ENCODE measurements at regions not wholly inside any gene's neighbourhood (a gene's known extent, or its start where the extent isn't known, plus 50 kb on each side); places are given as distances from the start of the nearest gene placed in this dataset.
"Not testable (repeated sequence)": the region's sequence is repeated elsewhere in the genome, so short reads cannot be mapped to it uniquely, and the experiment has no call there.

DNA sequence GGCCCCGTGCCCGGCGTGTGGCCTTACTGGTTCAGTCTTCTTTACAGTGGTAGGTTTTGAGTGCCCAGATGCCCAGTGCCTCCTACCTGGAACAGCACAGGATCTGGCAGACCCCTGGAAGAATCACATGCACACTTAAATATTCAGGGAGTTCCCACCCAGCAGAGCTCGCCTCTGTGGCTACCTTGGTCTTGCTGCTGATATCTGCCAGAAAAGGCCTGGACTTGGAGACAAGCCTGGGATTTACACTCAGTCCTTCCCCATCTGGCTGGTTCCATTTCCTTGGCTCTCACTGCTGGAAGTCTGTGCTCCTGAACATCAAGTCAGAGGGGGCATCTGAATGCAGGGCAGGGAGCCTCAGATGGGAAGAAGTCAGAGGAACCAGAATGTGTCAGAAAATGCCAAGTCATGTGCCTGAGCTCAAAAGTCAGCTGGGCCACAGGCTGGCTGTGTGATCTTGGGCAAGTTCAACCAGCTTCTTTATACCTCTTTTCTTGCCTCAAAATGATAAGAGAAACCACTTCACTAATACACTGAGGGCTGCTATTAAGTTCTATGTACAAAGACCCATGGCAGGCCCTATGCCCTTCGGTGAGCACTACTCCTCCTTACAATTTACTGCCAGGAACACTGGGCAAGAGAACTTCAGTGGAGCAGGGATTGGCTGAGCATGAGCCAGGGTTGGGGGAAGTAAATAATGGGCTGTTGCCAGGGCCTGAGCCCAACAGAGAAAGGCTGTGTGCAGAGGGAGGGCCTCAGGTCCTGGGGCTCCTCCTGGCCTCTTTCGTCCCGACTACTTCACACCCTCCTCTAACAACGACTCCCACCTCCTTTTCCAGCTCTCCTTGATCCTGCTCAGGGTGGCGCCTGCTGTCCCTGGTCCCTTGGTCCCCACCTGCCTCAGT, 135.9 kb downstream of the GPCPD1 start:
- TF ChIP-seq, protein P1, sequence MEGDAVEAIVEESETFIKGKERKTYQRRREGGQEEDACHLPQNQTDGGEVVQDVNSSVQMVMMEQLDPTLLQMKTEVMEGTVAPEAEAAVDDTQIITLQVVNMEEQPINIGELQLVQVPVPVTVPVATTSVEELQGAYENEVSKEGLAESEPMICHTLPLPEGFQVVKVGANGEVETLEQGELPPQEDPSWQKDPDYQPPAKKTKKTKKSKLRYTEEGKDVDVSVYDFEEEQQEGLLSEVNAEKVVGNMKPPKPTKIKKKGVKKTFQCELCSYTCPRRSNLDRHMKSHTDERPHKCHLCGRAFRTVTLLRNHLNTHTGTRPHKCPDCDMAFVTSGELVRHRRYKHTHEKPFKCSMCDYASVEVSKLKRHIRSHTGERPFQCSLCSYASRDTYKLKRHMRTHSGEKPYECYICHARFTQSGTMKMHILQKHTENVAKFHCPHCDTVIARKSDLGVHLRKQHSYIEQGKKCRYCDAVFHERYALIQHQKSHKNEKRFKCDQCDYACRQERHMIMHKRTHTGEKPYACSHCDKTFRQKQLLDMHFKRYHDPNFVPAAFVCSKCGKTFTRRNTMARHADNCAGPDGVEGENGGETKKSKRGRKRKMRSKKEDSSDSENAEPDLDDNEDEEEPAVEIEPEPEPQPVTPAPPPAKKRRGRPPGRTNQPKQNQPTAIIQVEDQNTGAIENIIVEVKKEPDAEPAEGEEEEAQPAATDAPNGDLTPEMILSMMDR (IDR thresholded peaks at IDR 0.05; ENCODE audit: unreplicated experiment), result no peak
- Mint-ChIP-seq H3K4me3 (ENCODE audit: low read depth) (no peak overlapping the region), H3K27ac (no peak overlapping the region), H3K36me3 (ENCODE audit: insufficient read depth) (no peaks in the 10 kb centered on the region), H3K4me1 (ENCODE audit: low read depth) (no peaks in the 10 kb centered on the region), H3K9me3 (ENCODE audit: low read depth) (no peaks in the 10 kb centered on the region), H3K27me3 (peaks cover 10% of the 10 kb centered on the region)
- no peak for DNase-seq (ENCODE audit: low spot score, unreplicated experiment)

DNA sequence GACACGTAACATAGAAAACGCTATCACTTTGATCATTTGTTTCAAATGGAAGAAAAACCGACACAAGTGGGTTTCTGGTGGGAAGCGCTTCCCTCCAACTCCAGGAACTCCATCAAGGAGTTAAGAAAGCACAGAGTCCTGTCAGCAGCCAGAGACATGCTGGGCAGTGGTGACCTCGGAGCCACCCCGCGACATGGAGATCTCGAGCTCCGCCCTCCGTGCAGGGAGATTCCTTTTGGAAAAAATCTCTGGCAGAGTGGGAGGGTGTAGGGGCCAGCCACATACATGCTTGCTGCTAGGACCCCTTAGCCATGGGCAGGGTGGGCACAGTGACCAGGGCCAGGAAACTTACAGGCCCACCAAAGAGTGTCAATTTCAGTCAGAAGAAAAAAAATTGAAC, 138.9 kb downstream of the GPCPD1 start:
- H3K4me3 Mint-ChIP-seq (ENCODE audit: low read depth); H3K36me3 Mint-ChIP-seq (ENCODE audit: insufficient read depth); H3K4me1 Mint-ChIP-seq (ENCODE audit: low read depth); H3K9me3 Mint-ChIP-seq (ENCODE audit: low read depth); DNase-seq (ENCODE audit: low spot score, unreplicated experiment); H3K27ac Mint-ChIP-seq; H3K27me3 Mint-ChIP-seq: not testable (repeated sequence)

DNA sequence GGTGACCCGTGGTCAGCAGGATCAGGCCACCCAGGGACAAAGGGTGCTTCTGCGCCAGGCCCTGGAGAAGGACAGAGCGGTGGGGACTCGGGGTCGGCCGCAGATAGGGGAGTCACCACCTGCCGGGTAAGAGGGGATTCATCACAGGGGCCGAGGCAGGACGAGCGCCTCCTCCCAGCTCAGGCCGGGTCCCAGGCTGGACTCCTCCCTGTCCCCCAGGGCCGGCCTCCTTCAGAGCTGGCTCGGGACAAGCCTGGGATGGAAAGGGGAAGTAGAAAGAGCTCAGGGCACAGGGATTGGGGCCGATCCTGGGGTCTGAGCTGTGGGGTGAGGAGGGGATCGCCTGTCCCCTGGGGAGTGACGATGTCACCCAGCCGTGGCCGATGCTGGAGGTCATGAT, 139.4 kb downstream of the GPCPD1 start:
- TF ChIP-seq, protein P1 (IDR thresholded peaks at IDR 0.05; ENCODE audit: unreplicated experiment), result no peak
- DNase-seq (ENCODE audit: low spot score, unreplicated experiment), result no peak
- H3K27ac Mint-ChIP-seq, result no peak overlapping the region
- peaks cover 7% of the 10 kb centered on the region for H3K27me3 Mint-ChIP-seq
- no peaks in the 10 kb centered on the region for H3K9me3 Mint-ChIP-seq (ENCODE audit: low read depth)
- no peaks in the 10 kb centered on the region for H3K4me1 Mint-ChIP-seq (ENCODE audit: low read depth)
- H3K36me3 Mint-ChIP-seq (ENCODE audit: insufficient read depth), result no peaks in the 10 kb centered on the region
- H3K4me3 Mint-ChIP-seq (ENCODE audit: low read depth), result no peak overlapping the region

DNA sequence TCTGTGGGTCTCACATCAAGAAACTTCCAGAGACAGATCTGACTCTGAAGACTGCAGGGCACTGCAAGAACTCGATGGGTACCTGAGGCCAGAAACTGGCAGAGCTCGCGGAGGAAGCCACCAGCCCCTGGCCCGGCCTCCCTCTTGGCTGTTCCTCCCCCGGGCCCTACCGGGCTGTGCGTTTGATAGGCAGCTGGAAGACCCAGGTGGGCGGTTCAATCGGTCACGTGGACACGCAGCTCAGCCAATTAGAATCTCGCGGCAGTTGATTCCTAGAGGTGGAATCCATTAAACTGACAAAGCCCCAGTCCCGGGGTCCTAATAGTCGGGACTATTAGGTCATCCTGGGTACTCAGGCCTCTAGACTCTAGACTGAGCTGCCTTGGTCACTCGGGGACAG, 139.9 kb downstream of the GPCPD1 start:
- peaks cover 7% of the 10 kb centered on the region for H3K27me3 Mint-ChIP-seq
- no peaks in the 10 kb centered on the region for H3K4me1 Mint-ChIP-seq (ENCODE audit: low read depth)
- TF ChIP-seq, protein P1 (IDR thresholded peaks at IDR 0.05; ENCODE audit: unreplicated experiment), result no peak
- no peaks in the 10 kb centered on the region for H3K36me3 Mint-ChIP-seq (ENCODE audit: insufficient read depth)
- H3K27ac Mint-ChIP-seq, result no peak overlapping the region
- H3K4me3 Mint-ChIP-seq (ENCODE audit: low read depth), result no peak overlapping the region
- no peak for DNase-seq (ENCODE audit: low spot score, unreplicated experiment)
- H3K9me3 Mint-ChIP-seq (ENCODE audit: low read depth), result no peaks in the 10 kb centered on the region

DNA sequence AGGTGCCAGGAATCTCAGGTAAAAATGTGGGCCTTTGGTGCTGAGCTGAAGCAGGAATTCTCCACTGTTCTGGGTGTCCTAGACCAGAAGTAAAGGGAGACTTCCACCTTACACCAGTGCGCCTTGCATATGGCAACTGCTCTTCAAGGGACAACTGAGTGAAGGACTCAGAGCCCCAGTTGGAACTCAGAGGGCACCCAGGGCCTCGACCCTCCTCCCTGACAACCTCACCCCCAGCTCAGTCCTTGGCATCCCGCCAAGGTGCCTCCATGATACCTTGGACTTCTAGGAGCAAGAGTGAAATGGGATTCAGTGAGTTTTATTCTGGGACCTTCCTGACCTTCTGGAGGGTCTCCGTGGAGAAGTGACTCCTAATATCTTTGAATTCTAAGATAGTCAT, 140.3 kb downstream of the GPCPD1 start:
- H3K9me3 Mint-ChIP-seq (ENCODE audit: low read depth), result no peaks in the 10 kb centered on the region
- H3K27me3 Mint-ChIP-seq, result peaks cover 12% of the 10 kb centered on the region
- TF ChIP-seq, protein P1 (IDR thresholded peaks at IDR 0.05; ENCODE audit: unreplicated experiment), result no peak
- no peaks in the 10 kb centered on the region for H3K36me3 Mint-ChIP-seq (ENCODE audit: insufficient read depth)
- no peak for DNase-seq (ENCODE audit: low spot score, unreplicated experiment)
- no peaks in the 10 kb centered on the region for H3K4me1 Mint-ChIP-seq (ENCODE audit: low read depth)
- H3K27ac Mint-ChIP-seq, result no peak overlapping the region
- no peak overlapping the region for H3K4me3 Mint-ChIP-seq (ENCODE audit: low read depth)

DNA sequence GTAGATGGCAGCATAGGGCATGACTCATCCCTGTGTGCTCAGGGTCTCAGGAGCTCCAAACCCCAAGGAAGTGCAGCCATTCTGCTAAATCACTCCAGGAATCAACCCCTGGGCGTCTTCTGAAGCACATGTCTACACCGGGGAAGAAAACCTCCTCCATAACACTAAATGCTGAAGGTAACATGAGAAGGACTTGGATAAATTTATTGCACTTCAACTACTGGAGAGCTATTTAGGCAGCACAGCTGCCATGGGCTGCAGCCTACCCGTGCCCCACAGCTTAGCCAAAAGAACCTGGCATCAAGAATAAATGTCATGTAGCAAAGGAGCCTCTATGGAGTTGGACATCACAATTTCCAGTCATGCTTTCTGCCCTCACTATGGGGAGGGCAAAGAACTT, 141.7 kb downstream of the GPCPD1 start:
- Mint-ChIP-seq H3K9me3 (ENCODE audit: low read depth) (no peaks in the 10 kb centered on the region), H3K27ac (no peak overlapping the region), H3K4me3 (ENCODE audit: low read depth) (no peak overlapping the region), H3K36me3 (ENCODE audit: insufficient read depth) (no peaks in the 10 kb centered on the region), H3K27me3 (peaks cover 13% of the 10 kb centered on the region), H3K4me1 (ENCODE audit: low read depth) (no peaks in the 10 kb centered on the region)
- DNase-seq (ENCODE audit: low spot score, unreplicated experiment), result no peak
- TF ChIP-seq, protein P1 (IDR thresholded peaks at IDR 0.05; ENCODE audit: unreplicated experiment), result no peak
